Retinal pigment epithelial cell (primary cell): ENCODE measurements at regions not wholly inside any gene's neighbourhood (a gene's known extent, or its start where the extent isn't known, plus 50 kb on each side); places are given as distances from the start of the nearest gene placed in this dataset.

Experiments
- DNase-seq: peaks from one replicate; pipeline ENCODE4 v3.0.0-alpha.2; 2010; ENCODE audit warnings: low read depth
- H3K4me3 ChIP-seq: 2 replicates; pipeline ENCODE4 v1.5.1; 2011; ENCODE audit warnings: mild to moderate bottlenecking, low read length, control low read depth, moderate library complexity
- TF ChIP-seq, protein P1 (sequence below): conservative IDR thresholded peaks from 2 replicates; pipeline ENCODE4 v1.5.1; 2011; ENCODE audit warnings: low read depth, low read length, control low read depth, inconsistent platforms

- no peak overlapping the region for H3K4me3 ChIP-seq
- TF ChIP-seq, protein P1, sequence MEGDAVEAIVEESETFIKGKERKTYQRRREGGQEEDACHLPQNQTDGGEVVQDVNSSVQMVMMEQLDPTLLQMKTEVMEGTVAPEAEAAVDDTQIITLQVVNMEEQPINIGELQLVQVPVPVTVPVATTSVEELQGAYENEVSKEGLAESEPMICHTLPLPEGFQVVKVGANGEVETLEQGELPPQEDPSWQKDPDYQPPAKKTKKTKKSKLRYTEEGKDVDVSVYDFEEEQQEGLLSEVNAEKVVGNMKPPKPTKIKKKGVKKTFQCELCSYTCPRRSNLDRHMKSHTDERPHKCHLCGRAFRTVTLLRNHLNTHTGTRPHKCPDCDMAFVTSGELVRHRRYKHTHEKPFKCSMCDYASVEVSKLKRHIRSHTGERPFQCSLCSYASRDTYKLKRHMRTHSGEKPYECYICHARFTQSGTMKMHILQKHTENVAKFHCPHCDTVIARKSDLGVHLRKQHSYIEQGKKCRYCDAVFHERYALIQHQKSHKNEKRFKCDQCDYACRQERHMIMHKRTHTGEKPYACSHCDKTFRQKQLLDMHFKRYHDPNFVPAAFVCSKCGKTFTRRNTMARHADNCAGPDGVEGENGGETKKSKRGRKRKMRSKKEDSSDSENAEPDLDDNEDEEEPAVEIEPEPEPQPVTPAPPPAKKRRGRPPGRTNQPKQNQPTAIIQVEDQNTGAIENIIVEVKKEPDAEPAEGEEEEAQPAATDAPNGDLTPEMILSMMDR: no peak
- no peak for DNase-seq
Measured at GRCh38 chr6:99838607-99839006, 155.4 kb downstream of the MCHR2 start.

DNA sequence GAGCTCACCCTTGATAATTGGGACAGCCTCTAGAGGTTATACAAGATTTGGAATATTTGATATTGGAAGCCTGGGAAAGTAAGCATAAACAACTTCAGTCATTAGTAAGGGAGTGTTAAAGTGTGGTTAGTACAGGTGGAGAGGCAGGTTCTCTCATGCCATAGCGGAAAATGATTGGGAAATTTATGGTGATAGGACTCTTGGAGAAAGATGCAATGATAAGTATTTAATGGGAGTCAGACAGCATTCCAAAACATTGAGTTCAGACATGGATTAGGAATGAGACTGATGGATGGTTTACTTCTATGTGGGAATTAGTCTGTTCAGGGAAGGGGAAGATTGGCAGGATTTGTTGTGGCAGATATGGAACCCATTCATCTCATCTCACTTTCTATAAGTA is 152.7 kb downstream of the MCHR2 start:
- H3K4me3 ChIP-seq: no peak overlapping the region
- DNase-seq: no peak
- TF ChIP-seq, protein P1: no peak

- no peak overlapping the region for H3K4me3 ChIP-seq
- TF ChIP-seq, protein P1: no peak
- no peak for DNase-seq
Measured at GRCh38 chr6:99846006-99846405, 148.0 kb downstream of the MCHR2 start.

DNA sequence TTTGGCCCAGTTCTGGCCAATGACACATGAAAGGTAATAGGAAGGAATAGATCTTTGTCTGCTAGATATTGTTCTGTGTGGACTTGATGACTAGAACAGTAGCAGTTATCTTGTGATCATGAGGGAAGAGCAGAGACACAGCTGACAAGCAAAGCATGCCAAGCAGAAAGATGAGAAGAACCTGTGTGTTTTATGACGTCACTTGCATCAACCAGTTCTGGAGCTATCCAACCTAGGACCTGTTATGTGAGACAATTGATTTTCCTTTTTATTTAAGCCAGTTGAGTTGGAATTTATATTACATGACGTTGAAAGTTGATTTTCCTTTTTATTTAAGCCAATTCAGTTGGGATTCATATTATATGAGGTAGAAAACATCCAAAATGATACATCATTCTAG is 143.2 kb downstream of the MCHR2 start:
- H3K4me3 ChIP-seq: no peak overlapping the region
- no peak for DNase-seq
- TF ChIP-seq, protein P1: no peak

DNA sequence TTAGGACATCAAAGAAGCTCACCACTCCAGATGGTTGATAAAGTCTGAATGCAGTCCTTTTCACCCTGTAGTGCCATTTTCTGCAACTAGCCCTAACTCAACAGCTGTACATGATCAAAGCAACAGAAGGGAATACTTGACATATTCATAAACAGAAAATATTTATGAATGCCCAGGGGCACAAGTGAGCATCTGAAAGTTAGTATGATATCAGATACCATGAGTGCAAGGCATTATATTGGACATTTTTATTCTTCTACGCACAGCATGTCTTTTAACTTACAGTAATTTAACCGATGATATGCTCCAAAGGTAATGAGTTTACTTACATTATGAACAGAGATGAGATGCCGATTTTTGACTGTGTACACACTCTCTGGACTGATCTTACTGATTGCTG is 142.0 kb downstream of the MCHR2 start:
- TF ChIP-seq, protein P1: no peak
- no peak for DNase-seq
- no peak overlapping the region for H3K4me3 ChIP-seq

GRCh38 chr6:99867026-99867425 is 127.0 kb downstream of the MCHR2 start:
- DNase-seq: no peak
- TF ChIP-seq, protein P1: no peak

DNA sequence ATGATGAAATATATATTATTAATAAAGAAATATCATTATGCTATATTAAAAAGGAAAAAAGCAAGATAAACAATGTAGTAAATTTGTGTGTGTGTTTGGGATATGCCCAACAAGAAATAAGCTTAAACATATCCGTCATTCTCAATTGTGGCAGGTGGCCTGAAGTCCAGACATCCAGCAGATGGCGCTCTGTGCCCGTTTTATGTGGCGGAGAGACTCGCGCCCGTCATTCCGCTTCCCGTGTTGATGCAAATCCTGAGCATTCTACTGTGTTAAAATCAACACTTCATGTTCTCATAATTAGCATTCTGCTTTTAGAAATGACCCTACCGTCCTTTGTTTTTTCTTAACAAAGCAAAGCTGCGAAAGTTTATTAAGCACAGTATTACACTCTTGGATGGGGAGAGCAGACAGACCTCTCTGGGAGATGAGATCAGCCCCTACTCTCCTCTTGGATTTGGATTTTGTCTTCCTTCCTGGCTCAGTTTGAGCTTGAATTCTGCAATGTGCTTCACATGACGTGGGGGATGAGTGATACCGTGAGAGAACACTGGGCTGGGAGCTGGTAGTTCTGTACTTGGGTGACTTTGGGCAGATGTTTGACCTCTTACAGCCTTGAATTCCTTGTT is 125.8 kb downstream of the MCHR2 start:
- peak; percentile 30 for DNase-seq
- no peak overlapping the region for H3K4me3 ChIP-seq
- TF ChIP-seq, protein P1: peak; percentile 91

More at GRCh38 chr6:99867026-99867425, 127.0 kb downstream of the MCHR2 start:
- no peak overlapping the region for H3K4me3 ChIP-seq
